ENCODE measurements at regions not wholly inside any gene's neighbourhood (a gene's known extent, or its start where the extent isn't known, plus 50 kb on each side); places are given as distances from the start of the nearest gene placed in this dataset.

DNA sequence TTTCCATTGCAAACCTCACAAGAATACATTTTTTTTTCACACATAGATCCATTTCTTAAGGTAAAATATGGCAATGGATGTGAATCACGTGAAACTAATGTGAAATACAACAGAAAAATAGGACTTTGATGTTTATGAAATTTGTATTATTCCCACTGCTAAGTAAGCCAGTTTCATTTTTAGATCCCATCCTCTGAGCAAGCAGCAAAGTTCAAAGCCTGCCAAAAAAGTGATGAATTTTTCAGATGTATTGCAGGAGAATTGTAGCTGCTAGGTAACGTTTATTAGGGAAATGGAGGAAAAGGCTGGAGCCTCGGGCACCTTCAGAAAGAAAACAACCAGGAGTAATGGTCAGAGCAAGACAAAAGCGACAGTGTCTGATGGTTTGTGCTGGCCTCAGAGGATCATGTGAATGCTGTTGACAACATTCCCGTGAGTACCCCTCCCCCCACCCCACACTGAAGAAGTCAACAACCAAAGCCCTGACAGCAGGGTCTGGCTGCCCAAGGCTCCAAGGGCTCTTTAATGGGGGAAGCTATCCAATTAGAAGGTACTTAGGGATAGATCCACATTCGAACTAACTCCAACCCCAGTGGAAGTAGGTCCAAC, 95.5 kb downstream of the OXGR1 start:
- no peak for TF ChIP-seq CTCF (conservative IDR thresholded peaks at IDR 0.05; ENCODE audit: low read depth, low read length)
- TF ChIP-seq EZH2phosphoT487 (IDR thresholded peaks at IDR 0.05; ENCODE audit: borderline replicate concordance, low read length), result no peak
- TF ChIP-seq EZH2 (IDR thresholded peaks at IDR 0.05; ENCODE audit: low read length, unreplicated experiment), result no peak

All from PC-3 (cell line).